ENCODE measurements at regions not wholly inside any gene's neighbourhood (a gene's known extent, or its start where the extent isn't known, plus 50 kb on each side); places are given as distances from the start of the nearest gene placed in this dataset.

DNA sequence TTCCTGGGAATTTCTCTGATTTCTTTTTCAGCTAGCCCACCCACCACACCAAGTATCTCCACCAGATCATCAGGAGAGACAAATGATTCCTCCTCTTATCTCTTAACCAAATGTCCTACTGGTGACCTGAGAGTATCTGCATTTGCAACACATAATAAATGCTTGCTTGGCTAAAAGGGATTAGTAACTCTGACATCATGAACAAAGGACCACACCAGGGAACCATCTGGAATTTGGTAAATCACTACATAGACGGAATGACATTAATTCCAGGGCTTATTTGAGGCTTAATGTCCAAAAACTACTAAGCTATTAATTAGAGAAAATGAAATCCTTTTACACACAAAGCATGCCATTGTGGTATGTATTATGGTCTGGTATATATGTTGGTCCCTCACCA, 139.0 kb downstream of the RAP2A start:
- CTCF ChIA-PET: no interaction called here
- TF ChIP-seq TARDBP (IDR thresholded peaks at IDR 0.05) (no peak), SP1 (IDR thresholded peaks at IDR 0.05) (no peak), FOXK2 (IDR thresholded peaks at IDR 0.05) (no peak), SUZ12 (IDR thresholded peaks at IDR 0.05) (no peak), LEF1 (IDR thresholded peaks at IDR 0.05; ENCODE audit: borderline replicate concordance) (no peak), FOXA1 (IDR thresholded peaks at IDR 0.05) (no peak), ARNT (IDR thresholded peaks at IDR 0.05) (no peak), FOXM1 (IDR thresholded peaks at IDR 0.05; ENCODE audit: borderline replicate concordance) (no peak), BHLHE40 (IDR thresholded peaks at IDR 0.05; ENCODE audit: borderline replicate concordance) (no peak), ELF4 (IDR thresholded peaks at IDR 0.05) (no peak), NFRKB (IDR thresholded peaks at IDR 0.05) (no peak)
- no peak for DNase-seq (ENCODE audit: extremely low spot score)
- POLR2A ChIA-PET: interaction anchor here (1.0 kb wide), 1 partner anchor 198 kb away, joined by 4 read pairs; no protein-coding TSS in a partner anchor

DNA sequence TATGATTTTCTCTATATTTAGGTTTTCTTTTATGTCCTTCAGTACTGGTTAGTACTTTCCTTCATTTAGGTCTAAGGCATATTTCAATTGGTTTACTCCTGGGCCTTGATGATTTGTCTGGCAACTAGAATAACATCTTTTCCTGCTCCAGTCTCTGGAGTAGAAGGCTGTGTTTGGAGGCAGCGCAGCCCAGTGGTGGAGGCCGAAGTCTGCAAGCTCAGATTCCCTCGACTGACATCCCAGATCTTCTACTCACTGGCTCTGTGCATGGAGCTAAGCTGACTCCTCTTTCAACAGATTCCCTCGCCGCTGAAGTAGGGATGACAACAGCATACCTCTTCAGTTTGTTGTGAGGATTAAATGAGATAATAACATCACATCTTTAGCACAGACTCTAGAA, 141.0 kb downstream of the RAP2A start:
- CTCF ChIA-PET: no interaction called here
- TF ChIP-seq FOXM1 (IDR thresholded peaks at IDR 0.05; ENCODE audit: borderline replicate concordance): no peak
- peak; percentile 33 for DNase-seq (ENCODE audit: extremely low spot score)
- POLR2A ChIA-PET: no interaction called here

DNA sequence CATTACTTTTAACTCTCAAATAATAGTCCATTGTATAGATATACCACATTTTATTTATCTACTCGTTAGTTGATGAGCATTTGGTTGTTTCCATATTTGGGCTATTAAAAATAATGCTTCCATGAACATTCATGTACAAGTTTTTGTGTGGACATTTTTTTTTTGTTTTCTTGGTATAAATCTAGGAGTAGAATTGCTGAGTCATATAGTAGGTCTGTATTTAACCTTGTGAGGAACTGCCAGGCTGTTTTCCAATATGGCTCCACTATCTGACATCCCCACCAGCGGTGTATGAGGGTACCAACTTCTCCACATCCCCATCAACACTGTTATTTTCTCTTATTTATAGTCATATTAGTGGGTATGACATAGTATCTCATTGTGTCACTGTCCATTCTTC, 143.1 kb downstream of the RAP2A start:
- POLR2A ChIA-PET: no interaction called here
- CTCF ChIA-PET: no interaction called here
- TF ChIP-seq SP1 (IDR thresholded peaks at IDR 0.05) (no peak), SUZ12 (IDR thresholded peaks at IDR 0.05) (no peak), L3MBTL2 (conservative IDR thresholded peaks at IDR 0.05) (no peak), BHLHE40 (IDR thresholded peaks at IDR 0.05; ENCODE audit: borderline replicate concordance) (no peak), FOXK2 (IDR thresholded peaks at IDR 0.05) (no peak), TARDBP (IDR thresholded peaks at IDR 0.05) (no peak), ZNF384 (IDR thresholded peaks at IDR 0.05) (no peak), LEF1 (IDR thresholded peaks at IDR 0.05; ENCODE audit: borderline replicate concordance) (no peak), ELF4 (IDR thresholded peaks at IDR 0.05) (no peak), FOXA1 (IDR thresholded peaks at IDR 0.05) (no peak), FOXM1 (IDR thresholded peaks at IDR 0.05; ENCODE audit: borderline replicate concordance) (no peak), CTBP1 (IDR thresholded peaks at IDR 0.05; ENCODE audit: borderline replicate concordance) (no peak)
- TF ChIP-seq, protein P1, sequence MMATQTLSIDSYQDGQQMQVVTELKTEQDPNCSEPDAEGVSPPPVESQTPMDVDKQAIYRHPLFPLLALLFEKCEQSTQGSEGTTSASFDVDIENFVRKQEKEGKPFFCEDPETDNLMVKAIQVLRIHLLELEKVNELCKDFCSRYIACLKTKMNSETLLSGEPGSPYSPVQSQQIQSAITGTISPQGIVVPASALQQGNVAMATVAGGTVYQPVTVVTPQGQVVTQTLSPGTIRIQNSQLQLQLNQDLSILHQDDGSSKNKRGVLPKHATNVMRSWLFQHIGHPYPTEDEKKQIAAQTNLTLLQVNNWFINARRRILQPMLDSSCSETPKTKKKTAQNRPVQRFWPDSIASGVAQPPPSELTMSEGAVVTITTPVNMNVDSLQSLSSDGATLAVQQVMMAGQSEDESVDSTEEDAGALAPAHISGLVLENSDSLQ (IDR thresholded peaks at IDR 0.05): no peak
- no peak for DNase-seq (ENCODE audit: extremely low spot score)

DNA sequence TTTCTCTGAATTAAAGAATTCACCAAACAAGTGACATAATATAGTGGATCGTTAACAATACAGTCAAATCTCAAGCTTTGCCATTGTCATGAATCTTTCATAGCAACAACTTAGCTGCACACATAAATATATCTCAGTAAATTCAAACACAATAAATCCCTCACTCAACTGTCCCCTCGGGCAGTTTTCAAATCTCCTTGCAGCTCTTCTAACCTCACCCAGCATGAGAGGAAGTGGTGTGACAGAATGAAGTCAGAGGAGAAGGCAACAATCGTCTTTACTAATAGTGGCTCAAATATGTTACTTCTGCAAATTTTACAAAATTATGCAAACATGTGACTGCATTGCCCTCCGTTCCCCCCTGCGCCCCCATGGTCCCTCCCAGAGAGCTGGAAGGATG, 148.2 kb downstream of the RAP2A start:
- ChIA-PET CTCF (interaction anchor here (0.7 kb wide), 1 partner anchor 17 kb away, joined by 8 read pairs; no protein-coding TSS in a partner anchor), POLR2A (no interaction called here)
- no peak for DNase-seq (ENCODE audit: extremely low spot score)
- TF ChIP-seq, protein P1 (IDR thresholded peaks at IDR 0.05): peak; percentile 70
- TF ChIP-seq LEF1 (IDR thresholded peaks at IDR 0.05; ENCODE audit: borderline replicate concordance): no peak

DNA sequence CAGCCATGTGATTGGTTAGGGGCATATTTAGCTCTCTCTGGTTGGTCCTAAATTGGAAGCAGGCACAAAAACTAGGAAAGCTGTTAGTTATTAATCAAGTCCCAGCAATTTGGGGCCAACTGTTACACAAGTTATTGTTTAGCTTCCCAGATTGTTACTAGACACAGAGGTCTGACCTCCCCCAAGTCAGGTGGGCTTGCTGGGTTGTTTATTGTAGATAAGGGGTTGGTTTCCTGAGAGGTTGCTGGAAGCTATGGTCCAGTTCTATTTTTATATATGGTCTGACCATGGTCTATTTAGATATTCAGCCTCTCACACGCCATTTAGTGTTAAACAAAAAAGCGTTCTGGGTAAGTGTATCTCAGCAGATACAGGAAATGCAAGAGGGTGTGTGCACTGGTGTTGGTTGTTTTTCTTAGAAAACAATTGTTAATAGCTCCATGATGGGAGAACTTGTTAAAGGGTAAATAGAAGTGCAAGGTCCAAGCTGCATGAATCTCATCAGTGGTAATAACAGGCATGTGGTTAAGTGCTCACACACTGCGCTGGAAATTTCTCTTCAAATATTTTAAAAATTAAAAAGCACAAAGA, 150.0 kb downstream of the RAP2A start:
- POLR2A ChIA-PET: no interaction called here
- TF ChIP-seq CTBP1 (IDR thresholded peaks at IDR 0.05; ENCODE audit: borderline replicate concordance) (no peak), BHLHE40 (IDR thresholded peaks at IDR 0.05; ENCODE audit: borderline replicate concordance) (no peak), FOXK2 (IDR thresholded peaks at IDR 0.05) (no peak), FOXA1 (IDR thresholded peaks at IDR 0.05) (no peak), L3MBTL2 (conservative IDR thresholded peaks at IDR 0.05) (no peak), SP1 (IDR thresholded peaks at IDR 0.05) (no peak), HDGF (IDR thresholded peaks at IDR 0.05; ENCODE audit: borderline replicate concordance) (no peak), ELF4 (IDR thresholded peaks at IDR 0.05) (no peak)
- TF ChIP-seq, protein P1 (IDR thresholded peaks at IDR 0.05): no peak
- CTCF ChIA-PET: interaction anchor here (1.1 kb wide), 1 partner anchor 9 kb away, joined by 4 read pairs; no protein-coding TSS in a partner anchor
- no peak for DNase-seq (ENCODE audit: extremely low spot score)

DNA sequence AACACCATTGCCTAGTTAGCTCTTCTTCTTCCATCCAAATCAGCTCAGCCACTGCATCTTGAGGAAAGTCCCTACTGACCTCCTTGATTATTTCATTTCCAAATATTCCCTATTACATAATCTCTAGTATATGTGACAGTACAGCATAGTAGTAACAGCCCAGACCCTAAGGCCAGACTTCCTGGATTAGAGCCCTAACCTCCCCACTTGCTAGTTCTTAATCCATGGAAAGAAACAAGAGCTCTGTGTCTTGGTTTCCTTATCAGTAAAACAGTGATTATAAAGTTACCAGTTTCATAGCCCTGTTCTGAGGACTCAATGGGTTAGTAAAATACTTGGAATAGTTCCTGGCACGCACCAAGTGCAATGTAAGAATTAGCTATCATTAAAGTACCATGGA, 153.0 kb downstream of the RAP2A start:
- DNase-seq (ENCODE audit: extremely low spot score): no peak
- TF ChIP-seq CTBP1 (IDR thresholded peaks at IDR 0.05; ENCODE audit: borderline replicate concordance) (no peak), ARNT (IDR thresholded peaks at IDR 0.05) (no peak), BHLHE40 (IDR thresholded peaks at IDR 0.05; ENCODE audit: borderline replicate concordance) (no peak), FOXA1 (IDR thresholded peaks at IDR 0.05) (no peak), ZNF384 (IDR thresholded peaks at IDR 0.05) (no peak), FOXK2 (IDR thresholded peaks at IDR 0.05) (no peak), SP1 (IDR thresholded peaks at IDR 0.05) (no peak), ELF4 (IDR thresholded peaks at IDR 0.05) (no peak), SUZ12 (IDR thresholded peaks at IDR 0.05) (no peak), TARDBP (IDR thresholded peaks at IDR 0.05) (no peak), L3MBTL2 (conservative IDR thresholded peaks at IDR 0.05) (no peak), NFRKB (IDR thresholded peaks at IDR 0.05) (no peak), FOXM1 (IDR thresholded peaks at IDR 0.05; ENCODE audit: borderline replicate concordance) (no peak), LEF1 (IDR thresholded peaks at IDR 0.05; ENCODE audit: borderline replicate concordance) (no peak), HDGF (IDR thresholded peaks at IDR 0.05; ENCODE audit: borderline replicate concordance) (no peak)
- TF ChIP-seq, protein P1 (IDR thresholded peaks at IDR 0.05): no peak
- CTCF ChIA-PET: no interaction called here
- POLR2A ChIA-PET: no interaction called here
